ENCODE measurements at regions not wholly inside any gene's neighbourhood (a gene's known extent, or its start where the extent isn't known, plus 50 kb on each side); places are given as distances from the start of the nearest gene placed in this dataset.

- peak; percentile 63 for FAIRE-seq
Measured at GRCh38 chr7:12947465-12947864, 260.0 kb downstream of the ARL4A start.

- FAIRE-seq, result no peak
Measured at GRCh38 chr7:12949060-12949931, 261.9 kb downstream of the ARL4A start.

GRCh38 chr7:12951397-12951801 lies 264.0 kb downstream of the ARL4A start:
- no peak for FAIRE-seq

- no peak for FAIRE-seq
Measured at GRCh38 chr7:12954380-12955033, 267.1 kb downstream of the ARL4A start.

- no peak for FAIRE-seq
Measured at GRCh38 chr7:12957487-12957886, 270.1 kb downstream of the ARL4A start.

- no peak for FAIRE-seq
Measured at GRCh38 chr7:12961910-12962480, 274.6 kb downstream of the ARL4A start.

GRCh38 chr7:12963435-12963834 lies 276.0 kb downstream of the ARL4A start:
- no peak for FAIRE-seq

GRCh38 chr7:12964836-12965235 lies 277.4 kb downstream of the ARL4A start:
- no peak for FAIRE-seq

- FAIRE-seq, result no peak
Measured at GRCh38 chr7:12965767-12966166, 278.3 kb downstream of the ARL4A start.

GRCh38 chr7:12967322-12967721 lies 279.9 kb downstream of the ARL4A start:
- FAIRE-seq, result no peak

GRCh38 chr7:12968836-12969422 lies 281.5 kb downstream of the ARL4A start:
- no peak for FAIRE-seq

- FAIRE-seq, result no peak
Measured at GRCh38 chr7:12970626-12971025, 283.2 kb downstream of the ARL4A start.

GRCh38 chr7:12974451-12975166 lies 287.2 kb downstream of the ARL4A start:
- FAIRE-seq, result no peak

GRCh38 chr7:12975412-12975811 lies 288.0 kb downstream of the ARL4A start:
- FAIRE-seq, result no peak

- FAIRE-seq, result peak; percentile 31
Measured at GRCh38 chr7:12979181-12979580, 291.7 kb downstream of the ARL4A start.

GRCh38 chr7:12982178-12982577 lies 294.7 kb downstream of the ARL4A start:
- no peak for FAIRE-seq

GRCh38 chr7:12984117-12984516 lies 296.7 kb downstream of the ARL4A start:
- no peak for FAIRE-seq

GRCh38 chr7:12985228-12985627 lies 297.8 kb downstream of the ARL4A start:
- FAIRE-seq, result no peak

GRCh38 chr7:12985752-12986151 lies 298.3 kb downstream of the ARL4A start:
- FAIRE-seq, result no peak

GRCh38 chr7:12987238-12987637 lies 299.8 kb downstream of the ARL4A start:
- FAIRE-seq, result no peak

GRCh38 chr7:12990440-12990839 lies 303.0 kb downstream of the ARL4A start:
- no peak for FAIRE-seq

GRCh38 chr7:12993025-12993424 lies 305.6 kb downstream of the ARL4A start:
- no peak for FAIRE-seq

- FAIRE-seq, result no peak
Measured at GRCh38 chr7:12995912-12996469, 308.6 kb downstream of the ARL4A start.
